Stimulated activated naive B cell treated with anti-CD40 and anti-IgM and Interleukin-4, amounts not matched to agents 10 μg/mL and 1 μg/mL and 100 μg/mL, for 72 hours (primary cell): ENCODE measurements at regions not wholly inside any gene's neighbourhood (a gene's known extent, or its start where the extent isn't known, plus 50 kb on each side); places are given as distances from the start of the nearest gene placed in this dataset.

Experiments used
- ATAC-seq, 2 donors: fragments of 150-1000 bp; cut with Tn5 transposase; replicated peaks; 2 replicates each; pipeline ENCODE4 v1.10.0; 2021; ENCODE audit warnings: moderate library complexity in 1 of 2
- DNase-seq: peaks from one replicate; pipeline ENCODE4 v3.0.0; 2021
- H3K27ac Mint-ChIP-seq: one replicate; pipeline ENCODE4 v1.8.0; 2022; ENCODE audit warnings: mild to moderate bottlenecking, mixed read lengths
- H3K27me3 Mint-ChIP-seq, 2 donors: one replicate each; pipeline ENCODE4 v1.8.0; 2022; ENCODE audit warnings: mixed read lengths in 2 of 2
- H3K36me3 Mint-ChIP-seq, 2 donors: one replicate each; pipeline ENCODE4 v1.8.0; 2022; ENCODE audit warnings: mixed read lengths in 2 of 2, mild to moderate bottlenecking in 1 of 2
- H3K4me1 Mint-ChIP-seq, 2 donors: one replicate each; pipeline ENCODE4 v1.8.0; 2022; ENCODE audit warnings: mixed read lengths in 2 of 2, mild to moderate bottlenecking in 1 of 2
- H3K4me3 Mint-ChIP-seq, 2 donors: one replicate each; pipeline ENCODE4 v1.8.0; 2022; ENCODE audit warnings: mild to moderate bottlenecking in 2 of 2, mixed read lengths in 2 of 2, moderate library complexity in 1 of 2
- H3K9me3 Mint-ChIP-seq, 2 donors: one replicate each; pipeline ENCODE4 v1.8.0; 2022; ENCODE audit warnings: mixed read lengths in 2 of 2, mild to moderate bottlenecking in 1 of 2

- no peak for ATAC-seq
- no peak overlapping the region for H3K27ac Mint-ChIP-seq
These were observed 133.2 kb upstream of the SNTG2 start for GRCh38 chr2:817336-818015.

DNA sequence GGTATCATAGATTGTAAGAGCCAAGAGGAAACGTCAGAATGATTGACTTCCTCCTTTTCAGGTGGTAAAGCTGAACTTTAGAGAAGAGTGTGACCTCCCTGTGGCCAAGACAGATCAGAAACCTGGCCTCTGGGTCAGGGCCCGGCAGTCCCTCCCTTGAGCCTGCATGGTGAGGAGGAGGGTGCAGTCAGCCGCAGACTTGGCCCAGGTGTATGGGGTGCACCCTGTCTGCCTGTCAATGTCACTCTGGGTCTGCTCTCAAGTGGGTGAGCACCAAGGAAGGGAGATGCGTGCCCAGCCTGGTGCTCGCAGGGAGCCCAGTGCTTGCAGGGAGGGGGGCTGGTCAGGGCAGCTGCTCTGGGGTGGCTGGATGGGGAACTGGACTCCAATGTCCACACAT, 134.4 kb upstream of the SNTG2 start:
- no peak for DNase-seq
- Mint-ChIP-seq H3K4me3 (no peak overlapping the region), H3K36me3 (no peaks in the 10 kb centered on the region), H3K27me3 (peaks cover 7 to 10% of the 10 kb centered on the region in 2 donors), H3K4me1 (no peaks in the 10 kb centered on the region), H3K27ac (no peak overlapping the region), H3K9me3 (peaks cover 3 to 6% of the 10 kb centered on the region in 2 donors)
- ATAC-seq = no peak

More at GRCh38 chr2:817336-818015, 133.2 kb upstream of the SNTG2 start:
- DNase-seq = no peak
- Mint-ChIP-seq H3K4me3 (no peak overlapping the region), H3K27me3 (peaks cover 13 to 14% of the 10 kb centered on the region in 2 donors), H3K4me1 (no peaks in the 10 kb centered on the region), H3K9me3 (peaks cover 0 to 3% of the 10 kb centered on the region in 2 donors), H3K36me3 (no peaks in the 10 kb centered on the region)

DNA sequence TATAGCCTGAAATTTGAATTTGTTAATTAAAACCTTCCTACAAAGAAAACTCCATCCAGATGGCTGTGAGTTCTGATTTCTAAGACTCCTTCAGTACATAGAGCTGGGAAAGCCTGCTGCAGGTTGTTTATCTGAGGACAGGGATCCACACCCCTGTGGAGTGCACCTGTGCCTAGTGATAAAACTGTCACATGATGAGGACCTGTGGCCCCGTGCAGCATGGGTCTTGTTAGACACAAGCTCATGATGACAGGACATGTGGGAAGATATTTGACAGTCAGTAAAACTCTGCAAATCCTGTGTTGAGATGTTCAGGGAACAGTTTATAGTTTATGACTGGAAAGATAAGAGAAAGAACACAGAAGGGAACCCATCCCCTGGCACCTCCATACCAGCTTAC, 133.2 kb upstream of the TMEM18 start:
- peaks cover 3% of the 10 kb centered on the region in 2 donors for H3K9me3 Mint-ChIP-seq
- DNase-seq = no peak

GRCh38 chr2:807300-807699, 130.1 kb upstream of the TMEM18 start:
- no peak for ATAC-seq
- no peaks in the 10 kb centered on the region for H3K4me1 Mint-ChIP-seq
- no peak overlapping the region for H3K4me3 Mint-ChIP-seq
- no peaks in the 10 kb centered on the region for H3K36me3 Mint-ChIP-seq
- DNase-seq = no peak
- H3K27ac Mint-ChIP-seq = no peak overlapping the region
- H3K27me3 Mint-ChIP-seq = peaks cover 0 to 10% of the 10 kb centered on the region in 2 donors
- H3K9me3 Mint-ChIP-seq = peaks cover 3% of the 10 kb centered on the region in 2 donors

More for the DNA sequence above, 133.2 kb upstream of the TMEM18 start:
- ATAC-seq = no peak
- no peak overlapping the region for H3K27ac Mint-ChIP-seq
- no peak overlapping the region for H3K4me3 Mint-ChIP-seq
- H3K36me3 Mint-ChIP-seq = no peaks in the 10 kb centered on the region
- no peaks in the 10 kb centered on the region for H3K4me1 Mint-ChIP-seq
- H3K27me3 Mint-ChIP-seq = peaks cover 10 to 17% of the 10 kb centered on the region in 2 donors

- Mint-ChIP-seq H3K4me1 (no peaks in the 10 kb centered on the region), H3K9me3 (no peaks in the 10 kb centered on the region), H3K27me3 (peaks cover 0 to 10% of the 10 kb centered on the region in 2 donors), H3K36me3 (no peaks in the 10 kb centered on the region), H3K27ac (no peak overlapping the region), H3K4me3 (no peak overlapping the region)
- DNase-seq (no peak), ATAC-seq (no peak)
These were observed 128.5 kb upstream of the TMEM18 start for GRCh38 chr2:805664-806063.

DNA sequence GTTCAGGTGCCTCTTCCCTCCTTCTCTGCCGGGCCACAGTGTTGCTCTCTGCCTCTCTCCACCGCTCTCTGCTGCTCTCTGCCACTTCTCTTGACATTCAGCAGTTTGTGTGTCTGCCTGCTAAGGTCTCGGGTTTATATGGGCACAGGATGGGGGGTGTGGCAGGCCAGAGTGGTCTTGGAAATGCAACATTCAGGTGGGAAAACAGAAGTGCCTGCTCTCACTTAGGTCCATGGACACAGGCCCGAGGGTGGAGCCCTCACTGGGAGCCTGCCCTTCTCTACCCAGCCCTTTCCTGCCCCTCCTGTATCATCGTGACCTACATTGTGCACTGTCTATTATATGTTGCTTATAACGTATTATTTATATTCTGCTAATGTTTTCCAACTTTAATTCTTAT, 120.8 kb upstream of the TMEM18 start:
- ATAC-seq (no peak), DNase-seq (no peak)
- H3K36me3 Mint-ChIP-seq = no peaks in the 10 kb centered on the region
- no peak overlapping the region for H3K4me3 Mint-ChIP-seq
- peaks cover 0 to 4% of the 10 kb centered on the region in 2 donors for H3K27me3 Mint-ChIP-seq
- H3K4me1 Mint-ChIP-seq = no peaks in the 10 kb centered on the region
- no peaks in the 10 kb centered on the region for H3K9me3 Mint-ChIP-seq
- H3K27ac Mint-ChIP-seq = no peak overlapping the region

DNA sequence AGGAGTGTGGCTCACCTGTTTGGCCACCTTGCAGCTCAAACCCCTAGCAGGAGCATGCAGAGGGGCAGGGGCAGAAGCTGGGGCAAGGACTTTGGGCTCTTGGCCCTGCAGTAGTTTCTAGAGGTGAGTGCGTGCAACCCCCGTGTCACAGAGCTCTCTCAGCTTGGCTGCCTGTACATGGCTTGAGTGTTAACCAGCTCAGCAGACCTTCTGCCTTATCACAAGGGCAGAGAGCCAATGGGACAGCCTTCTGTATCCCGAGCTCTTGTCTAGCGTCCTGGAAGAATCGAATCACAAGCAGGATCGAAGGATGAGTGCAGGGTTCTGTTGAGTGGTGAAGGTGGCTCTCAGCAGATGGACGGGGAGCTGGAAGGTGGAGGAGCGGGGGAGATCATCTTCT, 120.3 kb upstream of the TMEM18 start:
- Mint-ChIP-seq H3K4me3 (no peak overlapping the region), H3K27ac (no peak overlapping the region), H3K9me3 (no peaks in the 10 kb centered on the region), H3K27me3 (peaks cover 0 to 4% of the 10 kb centered on the region in 2 donors), H3K4me1 (no peaks in the 10 kb centered on the region), H3K36me3 (no peaks in the 10 kb centered on the region)
- ATAC-seq = no peak
- DNase-seq = no peak

DNA sequence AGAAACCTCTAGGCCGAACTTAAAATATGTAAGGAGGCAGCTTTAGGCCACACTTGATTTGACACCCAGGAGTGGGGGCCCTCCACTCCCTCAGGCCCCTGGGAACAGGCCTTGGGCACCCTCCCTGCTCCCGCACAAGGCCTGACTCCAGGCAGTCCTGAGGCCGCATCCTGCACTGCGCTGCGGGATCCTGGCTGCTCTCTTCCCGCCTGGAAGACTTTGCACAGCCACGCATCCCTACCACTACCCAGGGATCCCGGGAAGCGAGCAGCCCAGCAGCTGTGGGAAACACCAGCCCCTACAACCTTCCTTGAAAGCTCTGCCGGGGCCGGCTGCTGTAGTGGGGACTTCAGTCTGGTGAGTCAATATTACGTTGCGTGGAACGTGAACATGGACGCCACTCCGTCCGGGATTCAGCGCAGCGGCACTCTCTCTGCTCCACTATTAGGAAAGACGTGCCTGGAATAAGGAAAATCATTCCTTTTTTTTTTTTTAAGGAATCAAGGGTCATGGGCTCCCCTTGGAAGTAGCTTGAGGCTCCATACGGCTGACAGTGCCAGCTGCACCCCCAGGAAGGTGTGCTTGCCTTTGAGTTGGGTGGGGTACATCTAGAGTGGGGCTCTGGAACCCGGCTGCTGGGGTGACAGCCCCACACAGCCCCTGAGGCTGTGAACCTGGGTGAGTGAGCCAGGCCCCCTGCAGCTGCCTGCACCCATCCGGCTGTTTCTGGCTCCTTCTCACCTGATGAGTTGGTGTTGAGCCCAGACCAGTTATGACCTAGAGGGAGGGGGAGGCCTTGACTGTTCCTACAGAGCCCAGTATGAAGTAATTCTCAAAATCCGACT, 119.2 kb upstream of the TMEM18 start:
- no peak overlapping the region for H3K27ac Mint-ChIP-seq
- no peak for DNase-seq
- ATAC-seq = no peak
- no peaks in the 10 kb centered on the region for H3K9me3 Mint-ChIP-seq
- H3K36me3 Mint-ChIP-seq = no peaks in the 10 kb centered on the region
- H3K4me3 Mint-ChIP-seq = no peak overlapping the region
- no peaks in the 10 kb centered on the region for H3K4me1 Mint-ChIP-seq
- H3K27me3 Mint-ChIP-seq = peaks cover 4 to 5% of the 10 kb centered on the region in 2 donors

- no peak overlapping the region for H3K27ac Mint-ChIP-seq
- H3K9me3 Mint-ChIP-seq = peaks cover 3% of the 10 kb centered on the region in 2 donors
- H3K4me3 Mint-ChIP-seq = no peak overlapping the region
- ATAC-seq = no peak
- peaks cover 0 to 3% of the 10 kb centered on the region in 2 donors for H3K36me3 Mint-ChIP-seq
- H3K27me3 Mint-ChIP-seq = peaks cover 4 to 10% of the 10 kb centered on the region in 2 donors
- no peak for DNase-seq
- no peaks in the 10 kb centered on the region for H3K4me1 Mint-ChIP-seq
These were observed 118.4 kb upstream of the TMEM18 start for GRCh38 chr2:795531-796041.

DNA sequence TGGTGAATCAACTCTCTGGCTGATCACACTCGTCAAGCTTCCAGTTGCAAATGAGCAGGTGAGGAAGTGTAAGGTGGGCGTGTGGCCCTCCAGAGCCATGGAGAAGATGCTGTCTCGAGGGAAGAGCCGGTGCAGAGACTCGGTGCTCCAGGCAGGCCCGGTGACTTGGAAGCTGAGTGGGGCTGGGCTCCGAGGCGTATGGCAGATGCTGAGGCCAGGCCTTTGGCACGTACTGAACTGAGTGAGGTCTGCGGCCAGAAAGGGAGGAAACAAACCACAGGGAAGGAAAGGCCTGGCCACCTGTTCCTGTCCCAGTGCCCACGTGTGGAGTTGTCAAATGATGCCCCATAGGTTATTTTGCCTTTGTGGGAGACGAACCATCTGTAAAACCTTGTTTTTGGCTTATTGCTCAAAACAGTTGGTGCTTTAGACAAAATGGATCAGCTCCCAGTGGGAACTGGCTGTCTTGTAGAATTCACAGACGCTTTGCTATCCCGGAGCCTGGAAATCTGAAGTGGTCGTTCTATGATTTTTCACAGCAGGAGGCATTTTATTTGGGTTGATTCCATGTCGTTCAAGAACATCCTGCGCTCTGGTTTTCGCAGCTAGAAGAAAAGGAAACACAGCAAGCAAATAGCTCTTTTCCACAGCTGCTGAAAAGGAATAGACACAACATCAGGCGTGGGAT, 117.5 kb upstream of the TMEM18 start:
- peaks cover 4 to 10% of the 10 kb centered on the region in 2 donors for H3K27me3 Mint-ChIP-seq
- no peak overlapping the region for H3K27ac Mint-ChIP-seq
- no peak overlapping the region for H3K4me3 Mint-ChIP-seq
- DNase-seq (no peak), ATAC-seq (no peak)
- peaks cover 3 to 7% of the 10 kb centered on the region in 2 donors for H3K9me3 Mint-ChIP-seq
- peaks cover 2 to 3% of the 10 kb centered on the region in 2 donors for H3K36me3 Mint-ChIP-seq
- no peaks in the 10 kb centered on the region for H3K4me1 Mint-ChIP-seq

DNA sequence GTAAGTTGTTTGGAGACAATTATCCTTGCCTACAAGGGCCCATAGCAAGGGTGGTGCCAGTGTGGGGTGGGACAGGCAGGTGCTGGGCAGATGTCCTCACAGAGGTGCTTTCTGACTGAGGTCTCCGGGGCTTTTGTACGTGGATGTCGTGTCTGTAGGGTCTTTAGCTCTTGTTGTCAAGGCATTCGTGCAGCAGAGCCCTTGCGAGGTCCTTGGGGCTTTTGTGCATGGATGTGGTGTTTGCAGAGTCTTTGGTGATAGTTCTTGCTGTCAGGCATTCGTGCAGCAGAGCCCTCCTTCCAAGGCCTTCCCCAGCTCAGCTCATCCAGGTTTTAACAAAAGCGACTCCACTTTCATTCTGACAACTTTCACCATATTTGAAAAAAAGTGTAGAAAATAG, 116.0 kb upstream of the TMEM18 start:
- Mint-ChIP-seq H3K27ac (no peak overlapping the region), H3K9me3 (peaks cover 7 to 9% of the 10 kb centered on the region in 2 donors), H3K4me3 (no peak overlapping the region), H3K36me3 (peaks cover 3 to 7% of the 10 kb centered on the region in 2 donors), H3K27me3 (peaks cover 4 to 10% of the 10 kb centered on the region in 2 donors), H3K4me1 (no peaks in the 10 kb centered on the region)
- ATAC-seq (no peak), DNase-seq (no peak)

- no peak overlapping the region for H3K27ac Mint-ChIP-seq
- ATAC-seq = no peak
These were observed 115.5 kb upstream of the TMEM18 start for GRCh38 chr2:792687-793086.

DNA sequence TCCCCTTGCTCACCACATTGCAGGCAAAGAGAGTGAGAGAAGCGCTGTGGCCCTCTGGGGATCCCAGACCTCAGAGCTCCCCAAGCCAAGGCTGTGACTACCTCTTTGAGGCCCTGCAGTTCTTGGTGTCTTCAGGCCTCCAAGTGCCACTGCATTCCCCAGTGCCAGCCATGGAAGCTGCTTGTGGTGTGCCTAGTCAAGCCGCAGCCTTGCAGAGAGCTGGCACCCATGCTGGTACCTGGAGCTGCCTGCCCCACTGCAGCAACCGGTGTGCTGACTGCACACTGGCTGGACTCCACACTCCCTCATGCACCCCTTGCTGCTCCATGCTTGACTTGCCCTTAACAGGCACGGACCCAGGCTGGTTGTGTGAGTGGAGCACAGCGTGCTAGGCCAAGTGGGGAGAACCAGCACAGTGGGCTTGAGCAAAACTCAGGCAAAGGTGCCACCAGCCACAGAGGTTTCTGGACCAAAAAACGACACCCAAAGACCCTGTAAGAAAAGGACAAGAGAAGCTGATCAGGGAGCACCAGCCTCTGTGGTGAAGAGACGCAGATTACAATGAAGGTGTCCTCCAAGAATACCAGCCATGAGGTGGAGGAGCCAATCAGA, 113.5 kb upstream of the TMEM18 start:
- peaks cover 3 to 7% of the 10 kb centered on the region in 2 donors for H3K36me3 Mint-ChIP-seq
- H3K27me3 Mint-ChIP-seq = peaks cover 0 to 10% of the 10 kb centered on the region in 2 donors
- H3K4me1 Mint-ChIP-seq = no peaks in the 10 kb centered on the region
- DNase-seq (no peak), ATAC-seq (no peak)
- no peak overlapping the region for H3K4me3 Mint-ChIP-seq
- peaks cover 7 to 9% of the 10 kb centered on the region in 2 donors for H3K9me3 Mint-ChIP-seq
- no peak overlapping the region for H3K27ac Mint-ChIP-seq

More at GRCh38 chr2:792687-793086, 115.5 kb upstream of the TMEM18 start:
- peaks cover 4 to 10% of the 10 kb centered on the region in 2 donors for H3K27me3 Mint-ChIP-seq
- H3K9me3 Mint-ChIP-seq = peaks cover 7 to 9% of the 10 kb centered on the region in 2 donors
- H3K36me3 Mint-ChIP-seq = peaks cover 3 to 7% of the 10 kb centered on the region in 2 donors
- no peak for DNase-seq
- no peaks in the 10 kb centered on the region for H3K4me1 Mint-ChIP-seq
- H3K4me3 Mint-ChIP-seq = no peak overlapping the region

- Mint-ChIP-seq H3K27me3 (peaks cover 0 to 10% of the 10 kb centered on the region in 2 donors), H3K4me3 (no peak overlapping the region), H3K9me3 (peaks cover 7 to 9% of the 10 kb centered on the region in 2 donors), H3K27ac (no peak overlapping the region), H3K36me3 (peaks cover 3 to 7% of the 10 kb centered on the region in 2 donors), H3K4me1 (no peaks in the 10 kb centered on the region)
- DNase-seq (no peak), ATAC-seq (no peak)
These were observed 112.9 kb upstream of the TMEM18 start for GRCh38 chr2:790081-790480.
